ENCODE measurements at regions not wholly inside any gene's neighbourhood (a gene's known extent, or its start where the extent isn't known, plus 50 kb on each side); places are given as distances from the start of the nearest gene placed in this dataset.

GRCh38 chr22:49440931-49441330 is 386.7 kb downstream of the BRD1 start:
- no peak for DNase-seq (ENCODE audit: low read depth)
- no peak overlapping the region for H3K4me3 ChIP-seq (ENCODE audit: low read depth, low read length)
- no peak for TF ChIP-seq POLR2A (IDR thresholded peaks at IDR 0.05; ENCODE audit: extremely low read depth, insufficient read length)
- no peak for TF ChIP-seq CTCF (IDR thresholded peaks at IDR 0.05; ENCODE audit: low read depth, low read length)
- TF ChIP-seq MYC (IDR thresholded peaks at IDR 0.05; ENCODE audit: low read depth, low read length), result no peak
- TF ChIP-seq MAX (IDR thresholded peaks at IDR 0.05; ENCODE audit: low read depth, low read length), result no peak

- DNase-seq (ENCODE audit: low read depth), result no peak
- TF ChIP-seq POLR2A (IDR thresholded peaks at IDR 0.05; ENCODE audit: extremely low read depth, insufficient read length) (no peak), MYC (IDR thresholded peaks at IDR 0.05; ENCODE audit: low read depth, low read length) (no peak), CTCF (IDR thresholded peaks at IDR 0.05; ENCODE audit: low read depth, low read length) (no peak), MAX (IDR thresholded peaks at IDR 0.05; ENCODE audit: low read depth, low read length) (no peak)
These were observed 388.3 kb downstream of the BRD1 start for GRCh38 chr22:49439373-49439772.

GRCh38 chr22:49437956-49438355 is 389.7 kb downstream of the BRD1 start:
- no peak for DNase-seq (ENCODE audit: low read depth)
- TF ChIP-seq CTCF (IDR thresholded peaks at IDR 0.05; ENCODE audit: low read depth, low read length), result no peak
- no peak overlapping the region for H3K4me3 ChIP-seq (ENCODE audit: low read depth, low read length)

More at GRCh38 chr22:49439373-49439772, 388.3 kb downstream of the BRD1 start:
- no peak overlapping the region for H3K4me3 ChIP-seq (ENCODE audit: low read depth, low read length)

- no peak for DNase-seq (ENCODE audit: low read depth)
- no peak overlapping the region for H3K4me3 ChIP-seq (ENCODE audit: low read depth, low read length)
These were observed 390.3 kb downstream of the BRD1 start for GRCh38 chr22:49437356-49437755.

DNA sequence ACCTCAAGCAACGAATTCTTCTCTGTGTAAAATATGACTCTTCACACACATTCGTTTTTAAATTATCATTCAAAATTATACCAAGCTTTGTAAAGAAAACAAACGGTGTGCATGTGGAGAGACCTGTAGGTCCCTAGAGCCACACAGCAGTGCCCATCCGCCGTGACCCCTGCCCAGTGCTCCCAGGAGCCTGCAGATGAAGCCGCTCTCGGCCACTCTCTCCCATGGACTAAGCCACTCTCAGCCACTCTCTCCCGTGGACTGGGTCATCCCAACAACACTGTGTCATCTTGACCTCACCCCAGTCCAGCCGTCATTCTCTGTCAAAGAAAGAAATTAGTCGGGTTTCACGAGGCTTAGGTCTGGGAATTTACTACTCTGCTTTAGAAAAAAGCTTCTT is 391.6 kb downstream of the BRD1 start:
- no peak overlapping the region for H3K4me3 ChIP-seq (ENCODE audit: low read depth, low read length)
- no peak for DNase-seq (ENCODE audit: low read depth)
- no peak for TF ChIP-seq MAX (IDR thresholded peaks at IDR 0.05; ENCODE audit: low read depth, low read length)
- TF ChIP-seq POLR2A (IDR thresholded peaks at IDR 0.05; ENCODE audit: extremely low read depth, insufficient read length), result no peak
- TF ChIP-seq CTCF (IDR thresholded peaks at IDR 0.05; ENCODE audit: low read depth, low read length), result no peak
- no peak for TF ChIP-seq MYC (IDR thresholded peaks at IDR 0.05; ENCODE audit: low read depth, low read length)

More at GRCh38 chr22:49437356-49437755, 390.3 kb downstream of the BRD1 start:
- no peak for TF ChIP-seq CTCF (IDR thresholded peaks at IDR 0.05; ENCODE audit: low read depth, low read length)
- no peak for TF ChIP-seq POLR2A (IDR thresholded peaks at IDR 0.05; ENCODE audit: extremely low read depth, insufficient read length)
- no peak for TF ChIP-seq MYC (IDR thresholded peaks at IDR 0.05; ENCODE audit: low read depth, low read length)
- no peak for TF ChIP-seq MAX (IDR thresholded peaks at IDR 0.05; ENCODE audit: low read depth, low read length)

GRCh38 chr22:49435596-49435995 is 392.1 kb downstream of the BRD1 start:
- no peak for TF ChIP-seq MYC (IDR thresholded peaks at IDR 0.05; ENCODE audit: low read depth, low read length)
- TF ChIP-seq MAX (IDR thresholded peaks at IDR 0.05; ENCODE audit: low read depth, low read length), result no peak
- no peak for TF ChIP-seq POLR2A (IDR thresholded peaks at IDR 0.05; ENCODE audit: extremely low read depth, insufficient read length)
- no peak for TF ChIP-seq CTCF (IDR thresholded peaks at IDR 0.05; ENCODE audit: low read depth, low read length)
- no peak for DNase-seq (ENCODE audit: low read depth)
- no peak overlapping the region for H3K4me3 ChIP-seq (ENCODE audit: low read depth, low read length)

Measured in NB4 (cell line).